ENCODE measurements at regions not wholly inside any gene's neighbourhood (a gene's known extent, or its start where the extent isn't known, plus 50 kb on each side); places are given as distances from the start of the nearest gene placed in this dataset.

DNA sequence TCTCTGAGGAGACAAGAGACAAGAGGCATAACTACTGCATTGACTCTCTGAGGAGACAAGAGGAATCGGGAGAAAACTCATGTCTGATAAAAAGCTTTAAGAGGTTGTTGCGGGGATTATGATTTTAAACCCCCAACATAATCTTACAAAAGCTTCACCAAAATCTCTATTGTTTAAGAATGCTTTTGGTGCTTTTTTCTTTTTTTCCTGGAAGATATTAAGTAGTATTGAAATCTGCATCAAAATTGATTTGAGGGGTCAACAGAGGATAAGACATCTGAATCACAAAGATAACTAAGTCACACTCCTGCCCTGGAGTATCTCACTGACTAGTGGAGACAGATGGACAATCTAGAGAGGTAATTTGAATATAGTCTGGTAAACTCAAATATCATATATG, 115.6 kb upstream of the MROH9 start:
- H3K4me3 ChIP-seq (ENCODE audit: low read length, poor library complexity, severe bottlenecking): no peak overlapping the region
- H3K9me2 ChIP-seq (replicated peaks; ENCODE audit: low read depth, low read length): no peaks in the 10 kb centered on the region
- H3F3A ChIP-seq (ENCODE audit: low read depth): no peaks in the 10 kb centered on the region
- no peaks in the 10 kb centered on the region for H4K20me1 ChIP-seq (ENCODE audit: insufficient read depth, low read length, poor library complexity, severe bottlenecking)
- no peak overlapping the region for H2AFZ ChIP-seq (ENCODE audit: low read length)
- H3K4me1 ChIP-seq (ENCODE audit: insufficient read depth, low read length, poor library complexity, severe bottlenecking): no peaks in the 10 kb centered on the region
- no peaks in the 10 kb centered on the region for H3K36me3 ChIP-seq (ENCODE audit: insufficient read depth, low read length)
- H3K4me2 ChIP-seq (ENCODE audit: low read depth, low read length, poor library complexity, severe bottlenecking): no peak overlapping the region
- no peaks in the 10 kb centered on the region for H3K9me3 ChIP-seq (ENCODE audit: insufficient read depth, low read depth, low read length)
- no peaks in the 10 kb centered on the region for H3K27me3 ChIP-seq (ENCODE audit: insufficient read depth, low read length, poor library complexity, severe bottlenecking)
- H3K79me2 ChIP-seq (ENCODE audit: insufficient read depth, low read length): no peaks in the 10 kb centered on the region
- no peak overlapping the region for H3K9ac ChIP-seq (ENCODE audit: low read depth, low read length, poor library complexity, severe bottlenecking)
- no peak for TF ChIP-seq EZH2phosphoT487 (IDR thresholded peaks at IDR 0.05; ENCODE audit: borderline replicate concordance)
- TF ChIP-seq, protein P1, sequence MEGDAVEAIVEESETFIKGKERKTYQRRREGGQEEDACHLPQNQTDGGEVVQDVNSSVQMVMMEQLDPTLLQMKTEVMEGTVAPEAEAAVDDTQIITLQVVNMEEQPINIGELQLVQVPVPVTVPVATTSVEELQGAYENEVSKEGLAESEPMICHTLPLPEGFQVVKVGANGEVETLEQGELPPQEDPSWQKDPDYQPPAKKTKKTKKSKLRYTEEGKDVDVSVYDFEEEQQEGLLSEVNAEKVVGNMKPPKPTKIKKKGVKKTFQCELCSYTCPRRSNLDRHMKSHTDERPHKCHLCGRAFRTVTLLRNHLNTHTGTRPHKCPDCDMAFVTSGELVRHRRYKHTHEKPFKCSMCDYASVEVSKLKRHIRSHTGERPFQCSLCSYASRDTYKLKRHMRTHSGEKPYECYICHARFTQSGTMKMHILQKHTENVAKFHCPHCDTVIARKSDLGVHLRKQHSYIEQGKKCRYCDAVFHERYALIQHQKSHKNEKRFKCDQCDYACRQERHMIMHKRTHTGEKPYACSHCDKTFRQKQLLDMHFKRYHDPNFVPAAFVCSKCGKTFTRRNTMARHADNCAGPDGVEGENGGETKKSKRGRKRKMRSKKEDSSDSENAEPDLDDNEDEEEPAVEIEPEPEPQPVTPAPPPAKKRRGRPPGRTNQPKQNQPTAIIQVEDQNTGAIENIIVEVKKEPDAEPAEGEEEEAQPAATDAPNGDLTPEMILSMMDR (conservative IDR thresholded peaks at IDR 0.05; ENCODE audit: low read length): no peak

DNA sequence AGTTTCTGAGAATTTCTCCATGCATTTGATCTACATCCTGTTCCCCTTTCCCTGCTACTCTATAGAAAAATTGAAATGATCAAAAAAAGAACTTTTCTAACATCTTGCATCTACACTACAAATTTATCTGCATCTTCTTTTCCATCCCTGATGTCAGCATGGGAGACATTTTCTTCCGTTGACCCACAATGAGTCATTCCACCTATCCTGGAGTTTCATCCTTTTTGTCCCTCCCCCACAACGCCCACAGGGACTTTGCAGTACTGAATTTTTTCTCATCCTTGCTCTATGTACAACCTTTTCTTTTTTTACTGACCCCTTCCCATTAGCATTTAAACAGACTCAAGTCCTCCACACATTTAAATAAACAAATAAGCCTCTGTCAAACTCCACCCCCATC, 112.2 kb upstream of the MROH9 start:
- no peaks in the 10 kb centered on the region for H3K79me2 ChIP-seq (ENCODE audit: insufficient read depth, low read length)
- no peaks in the 10 kb centered on the region for H3K9me3 ChIP-seq (ENCODE audit: insufficient read depth, low read depth, low read length)
- no peak overlapping the region for H3K4me3 ChIP-seq (ENCODE audit: low read length, poor library complexity, severe bottlenecking)
- no peaks in the 10 kb centered on the region for H3F3A ChIP-seq (ENCODE audit: low read depth)
- no peaks in the 10 kb centered on the region for H3K9me2 ChIP-seq (replicated peaks; ENCODE audit: low read depth, low read length)
- no peak overlapping the region for H2AFZ ChIP-seq (ENCODE audit: low read length)
- no peaks in the 10 kb centered on the region for H3K36me3 ChIP-seq (ENCODE audit: insufficient read depth, low read length)
- no peaks in the 10 kb centered on the region for H3K4me1 ChIP-seq (ENCODE audit: insufficient read depth, low read length, poor library complexity, severe bottlenecking)
- no peak for TF ChIP-seq EZH2phosphoT487 (IDR thresholded peaks at IDR 0.05; ENCODE audit: borderline replicate concordance)
- TF ChIP-seq, protein P1 (conservative IDR thresholded peaks at IDR 0.05; ENCODE audit: low read length): no peak
- H3K27me3 ChIP-seq (ENCODE audit: insufficient read depth, low read length, poor library complexity, severe bottlenecking): no peaks in the 10 kb centered on the region
- no peak overlapping the region for H3K9ac ChIP-seq (ENCODE audit: low read depth, low read length, poor library complexity, severe bottlenecking)
- no peak overlapping the region for H3K4me2 ChIP-seq (ENCODE audit: low read depth, low read length, poor library complexity, severe bottlenecking)
- H4K20me1 ChIP-seq (ENCODE audit: insufficient read depth, low read length, poor library complexity, severe bottlenecking): no peaks in the 10 kb centered on the region

DNA sequence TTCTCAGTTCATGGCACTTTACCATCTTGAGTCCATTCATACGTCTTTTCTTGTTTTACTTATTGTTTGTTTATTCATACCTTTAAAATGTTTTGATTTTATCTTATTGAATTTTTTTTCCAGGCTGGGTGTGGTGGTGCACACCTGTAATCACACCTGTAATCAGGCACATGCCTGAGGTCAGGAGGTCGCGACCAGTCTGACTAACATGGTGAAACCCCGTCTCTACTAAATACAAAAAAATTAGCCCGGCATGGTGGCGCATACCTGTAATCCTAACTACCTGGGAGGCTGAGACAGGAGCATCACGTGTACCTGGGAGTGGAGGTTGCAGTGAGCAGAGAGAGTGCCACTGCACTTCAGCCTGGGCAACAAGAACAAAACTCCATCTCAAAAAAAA, 104.1 kb upstream of the MROH9 start:
- no peak overlapping the region for H3K9ac ChIP-seq (ENCODE audit: low read depth, low read length, poor library complexity, severe bottlenecking)
- no peak overlapping the region for H3K4me3 ChIP-seq (ENCODE audit: low read length, poor library complexity, severe bottlenecking)
- no peaks in the 10 kb centered on the region for H3F3A ChIP-seq (ENCODE audit: low read depth)
- H3K79me2 ChIP-seq (ENCODE audit: insufficient read depth, low read length): no peaks in the 10 kb centered on the region
- H4K20me1 ChIP-seq (ENCODE audit: insufficient read depth, low read length, poor library complexity, severe bottlenecking): no peaks in the 10 kb centered on the region
- H2AFZ ChIP-seq (ENCODE audit: low read length): no peak overlapping the region
- no peak overlapping the region for H3K4me2 ChIP-seq (ENCODE audit: low read depth, low read length, poor library complexity, severe bottlenecking)
- no peaks in the 10 kb centered on the region for H3K36me3 ChIP-seq (ENCODE audit: insufficient read depth, low read length)
- no peaks in the 10 kb centered on the region for H3K9me3 ChIP-seq (ENCODE audit: insufficient read depth, low read depth, low read length)
- no peaks in the 10 kb centered on the region for H3K4me1 ChIP-seq (ENCODE audit: insufficient read depth, low read length, poor library complexity, severe bottlenecking)
- H3K27me3 ChIP-seq (ENCODE audit: insufficient read depth, low read length, poor library complexity, severe bottlenecking): no peaks in the 10 kb centered on the region
- no peaks in the 10 kb centered on the region for H3K9me2 ChIP-seq (replicated peaks; ENCODE audit: low read depth, low read length)
- TF ChIP-seq, protein P1 (conservative IDR thresholded peaks at IDR 0.05; ENCODE audit: low read length): no peak
- no peak for TF ChIP-seq EZH2phosphoT487 (IDR thresholded peaks at IDR 0.05; ENCODE audit: borderline replicate concordance)

All from Loucy (cell line).